Kidney (tissue), 13 donors: ENCODE measurements at regions not wholly inside any gene's neighbourhood (a gene's known extent, or its start where the extent isn't known, plus 50 kb on each side); places are given as distances from the start of the nearest gene placed in this dataset.

Source experiments
- DNase-seq, 5 donors: peaks; one replicate each; pipeline ENCODE4 v3.0.0-alpha.2; 2013 to 2020
- FAIRE-seq: peaks from 2 replicates; lab custom pipeline; 2012; peaks lifted over from hg19 to GRCh38; lab: Jason Lieb, UNC
- H3K27ac ChIP-seq, 2 donors: one replicate each; pipeline ENCODE4 v1.7.0; 2013; ENCODE audit warnings: low read depth in 2 of 2, low read length in 2 of 2, inconsistent platforms in 1 of 2
- H3K27me3 ChIP-seq: one replicate; pipeline ENCODE4 v1.7.1; 2013; ENCODE audit warnings: low read length, inconsistent platforms; ENCODE audit not compliant: control insufficient read depth, insufficient read depth
- H3K36me3 ChIP-seq, 3 donors: one replicate each; pipeline versions ENCODE4 v1.7.0 to v1.7.1; 2013; ENCODE audit warnings: low read length in 3 of 3, control low read depth in 1 of 3, inconsistent platforms in 1 of 3; ENCODE audit not compliant: insufficient read depth in 3 of 3, control insufficient read depth in 2 of 3
- H3K4me1 ChIP-seq, 3 donors: one replicate each; pipeline versions ENCODE4 v1.7.0 to v1.7.1; 2013; ENCODE audit warnings: low read length in 3 of 3, inconsistent platforms in 1 of 3, low read depth in 1 of 3; ENCODE audit not compliant: control insufficient read depth in 2 of 3, insufficient read depth in 2 of 3
- H3K4me3 ChIP-seq, 3 donors: one replicate each; pipeline versions ENCODE4 v1.7.0 to v1.8.1; 2013; ENCODE audit warnings: low read length in 3 of 3, control low read depth in 1 of 3, inconsistent platforms in 1 of 3
- H3K9ac ChIP-seq, 3 donors: one replicate each; pipeline versions ENCODE4 v1.7.0 to v1.7.1; 2013; ENCODE audit warnings: low read length in 3 of 3, control low read depth in 1 of 3, inconsistent platforms in 1 of 3
- H3K9me3 ChIP-seq, 3 donors: one replicate each; pipeline versions ENCODE4 v1.7.0 to v1.7.1; 2013; ENCODE audit warnings: low read length in 3 of 3, control low read depth in 1 of 3, inconsistent platforms in 1 of 3; ENCODE audit not compliant: control insufficient read depth in 2 of 3, insufficient read depth in 1 of 3
- CTCF ChIP-seq: IDR thresholded peaks from 3 replicates; pipeline ENCODE4 v1.5.1; 2012; ENCODE audit warnings: mild to moderate bottlenecking, moderate library complexity, borderline replicate concordance; ENCODE audit not compliant: insufficient read depth; ENCODE audit errors: extremely low read depth
- intact Hi-C: fragments of 100-400 bp; cut with DNase I; formaldehyde crosslinking; loops from one replicate; pipeline ENCODE4 v1.11.1; 2022
- donor health status: control.
- donor health status: control.
- donor health status: control.
- donor health status: control.
- donor health status: control.
- donor health status: DM: yes; HTN: yes; CAD: no.
- donor health status: Normal renal cell carcinoma (clear cell type).

DNA sequence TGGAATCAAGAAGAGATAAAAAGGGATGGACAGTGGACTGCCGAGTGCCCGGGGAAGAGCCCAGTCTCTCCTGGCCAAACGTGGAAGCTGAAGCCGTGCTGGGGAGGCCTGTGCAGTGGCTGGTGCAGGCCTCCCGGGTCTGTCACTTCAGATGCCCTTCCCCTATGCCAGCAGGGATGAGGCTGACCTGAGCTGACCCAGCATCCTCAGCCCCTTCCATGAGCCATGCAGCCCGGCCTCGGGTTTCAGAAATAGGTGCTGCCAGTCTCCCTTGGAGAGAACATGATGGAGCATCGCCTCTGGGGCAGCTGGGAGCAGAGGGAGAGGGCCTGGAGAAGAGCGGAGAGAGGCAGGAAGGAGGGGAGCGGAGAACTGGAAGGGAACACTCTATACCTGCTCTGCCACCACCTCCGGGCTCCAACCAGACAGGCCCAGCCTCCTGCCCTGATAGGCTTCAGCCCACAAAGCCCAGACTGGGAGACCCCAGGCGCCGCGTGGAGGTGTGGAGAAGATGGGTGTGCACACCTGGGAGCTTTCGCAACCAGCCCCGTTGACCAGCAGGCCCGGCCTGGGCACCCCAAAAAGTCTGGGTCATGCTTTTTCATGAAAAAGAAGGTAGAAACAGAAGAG lies 68.6 kb upstream of the PPP2R2D start:
- Histone ChIP-seq H3K9ac (no peak overlapping the region), H3K4me3 (no peak overlapping the region), H3K27me3 (no peaks in the 10 kb centered on the region), H3K4me1 (no peaks in the 10 kb centered on the region), H3K9me3 (peaks cover 0 to 4% (median 2%) of the 10 kb centered on the region in 3 donors), H3K27ac (no peak overlapping the region), H3K36me3 (no peaks in the 10 kb centered on the region)
- intact Hi-C loops, result no loop called here
- FAIRE-seq (no peak), DNase-seq (peak in 2 of 5 donors; percentile 24 to 49)
- no peak for TF ChIP-seq CTCF

DNA sequence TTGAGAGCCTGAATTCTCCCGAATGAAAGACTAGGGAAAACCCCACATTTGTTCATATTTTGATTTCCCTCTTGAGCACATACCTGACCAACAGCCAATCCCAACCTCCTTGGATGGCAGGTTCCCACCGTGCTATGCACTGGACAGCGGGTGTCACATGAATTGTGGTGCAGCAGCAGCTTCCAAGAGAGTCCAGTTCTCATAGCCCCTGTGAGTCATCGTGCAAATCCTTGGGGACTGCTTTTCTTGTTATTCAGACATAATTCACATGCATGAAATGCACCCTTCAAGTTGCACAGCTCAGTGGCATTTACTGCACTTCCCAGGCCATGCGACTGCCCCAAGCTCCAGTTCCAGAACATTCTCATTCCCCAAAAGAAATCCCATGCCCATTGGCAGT lies 67.8 kb upstream of the PPP2R2D start:
- Histone ChIP-seq H3K9ac (no peak overlapping the region), H3K27me3 (no peaks in the 10 kb centered on the region), H3K27ac (no peak overlapping the region), H3K4me3 (no peak overlapping the region), H3K4me1 (no peaks in the 10 kb centered on the region), H3K9me3 (peaks cover 0 to 4% (median 2%) of the 10 kb centered on the region in 3 donors), H3K36me3 (no peaks in the 10 kb centered on the region)
- DNase-seq, result peak in 1 of 5 donors; percentile 7
- intact Hi-C loops, result no loop called here
- no peak for TF ChIP-seq CTCF
- FAIRE-seq, result no peak

- DNase-seq, result peak in 2 of 5 donors; percentile 24 to 56
- no peak for TF ChIP-seq CTCF
- no peak overlapping the region for H3K4me3 ChIP-seq
- intact Hi-C loops, result no loop called here
- no peak overlapping the region for H3K27ac ChIP-seq
- FAIRE-seq, result no peak
- H3K9ac ChIP-seq, result no peak overlapping the region
- H3K27me3 ChIP-seq, result no peaks in the 10 kb centered on the region
- H3K9me3 ChIP-seq, result peaks cover 0 to 4% (median 2%) of the 10 kb centered on the region in 3 donors
- H3K36me3 ChIP-seq, result no peaks in the 10 kb centered on the region
- no peaks in the 10 kb centered on the region for H3K4me1 ChIP-seq
Measured at GRCh38 chr10:131833446-131834080, 67.2 kb upstream of the PPP2R2D start.
